Fibroblast of pulmonary artery (primary cell): ENCODE measurements at regions not wholly inside any gene's neighbourhood (a gene's known extent, or its start where the extent isn't known, plus 50 kb on each side); places are given as distances from the start of the nearest gene placed in this dataset.

Source experiments
- DNase-seq: peaks from one replicate; pipeline ENCODE4 v3.0.0-alpha.2; 2010; ENCODE audit warnings: low read depth
- H3K4me3 ChIP-seq: replicated peaks from 2 replicates; pipeline ENCODE4 v1.5.1; 2011; ENCODE audit warnings: low read depth, mild to moderate bottlenecking, control low read depth, low read length, moderate library complexity
- CTCF ChIP-seq: IDR thresholded peaks from 2 replicates; pipeline ENCODE4 v1.5.1; 2011; ENCODE audit warnings: mild to moderate bottlenecking, control low read depth, low read length, inconsistent platforms; ENCODE audit errors: missing control alignments

GRCh38 chr7:115693779-115694178 lies 336.8 kb downstream of the TFEC start:
- TF ChIP-seq CTCF: no peak
- no peak for DNase-seq
- H3K4me3 ChIP-seq: no peak overlapping the region

- no peak for TF ChIP-seq CTCF
- no peak for DNase-seq
- H3K4me3 ChIP-seq: no peak overlapping the region
Measured at GRCh38 chr7:115689941-115690340, 340.6 kb downstream of the TFEC start.

DNA sequence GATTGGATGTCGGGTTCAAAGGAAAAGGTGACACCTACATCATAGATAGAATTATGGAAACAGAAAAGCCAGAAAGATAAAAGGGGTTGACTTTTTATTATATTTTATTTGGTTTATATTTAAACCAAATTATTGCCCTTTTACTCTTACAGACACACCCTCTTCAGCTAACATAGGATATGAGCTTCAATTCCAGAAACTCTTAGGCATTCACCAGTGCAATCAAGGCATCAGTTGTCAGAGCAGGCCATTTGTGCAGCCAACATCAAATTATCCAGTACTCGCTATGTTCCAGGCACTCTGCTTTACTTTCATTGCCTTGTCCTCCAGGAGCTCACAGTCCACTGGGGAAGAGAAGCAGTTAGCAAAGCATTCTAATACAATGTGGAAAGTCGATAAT lies 347.5 kb downstream of the TFEC start:
- TF ChIP-seq CTCF: no peak
- DNase-seq: no peak
- H3K4me3 ChIP-seq: no peak overlapping the region

- no peak overlapping the region for H3K4me3 ChIP-seq
- no peak for TF ChIP-seq CTCF
- DNase-seq: no peak
Measured at GRCh38 chr7:115682507-115682906, 348.1 kb downstream of the TFEC start.

DNA sequence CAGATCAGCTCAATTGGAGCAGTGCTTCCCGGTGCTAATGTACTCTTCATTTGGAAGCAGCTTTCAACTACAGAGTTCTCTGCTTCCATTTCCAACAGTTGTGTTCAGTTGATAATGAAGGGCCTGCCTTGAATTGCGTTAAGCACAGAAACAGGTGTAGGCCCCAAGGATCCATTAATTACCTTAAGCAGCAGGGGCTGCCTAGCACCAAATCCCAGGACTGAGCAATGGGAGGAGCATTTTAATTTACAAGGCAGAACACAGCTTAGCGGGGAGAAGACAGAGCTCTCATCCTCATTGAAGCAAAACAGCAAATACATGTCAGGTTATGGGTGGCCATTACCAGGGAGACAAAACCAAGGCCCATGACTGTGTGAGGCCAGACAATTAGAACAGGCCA lies 349.6 kb downstream of the TFEC start:
- DNase-seq: no peak
- no peak overlapping the region for H3K4me3 ChIP-seq
- no peak for TF ChIP-seq CTCF

DNA sequence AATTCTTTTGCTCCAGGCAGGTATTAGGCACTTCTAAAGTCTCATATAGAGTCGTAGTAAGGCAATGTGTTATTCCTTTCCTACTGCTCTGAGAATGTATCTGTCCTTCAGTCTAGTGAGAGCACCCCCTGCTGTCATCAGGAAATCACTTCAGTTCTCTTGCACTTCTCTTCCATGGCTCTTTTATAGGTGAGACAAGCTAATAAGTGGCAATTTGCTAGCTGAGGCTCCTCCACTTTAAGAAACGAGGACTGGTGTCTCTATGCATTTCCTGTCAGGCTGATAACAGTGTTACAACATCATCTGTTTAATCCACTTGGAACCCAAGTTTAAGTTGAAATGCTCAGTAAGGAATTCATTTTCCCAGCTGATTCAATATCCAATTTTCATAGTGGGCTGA lies 350.6 kb downstream of the TFEC start:
- no peak overlapping the region for H3K4me3 ChIP-seq
- peak; percentile 74 for DNase-seq
- peak; percentile 75 for TF ChIP-seq CTCF

GRCh38 chr7:115679423-115679822 lies 351.1 kb downstream of the TFEC start:
- DNase-seq: no peak

More at GRCh38 chr7:115679423-115679822, 351.1 kb downstream of the TFEC start:
- no peak for TF ChIP-seq CTCF
- H3K4me3 ChIP-seq: no peak overlapping the region
